Forelimb muscle (tissue), 1 donor: ENCODE measurements at regions not wholly inside any gene's neighbourhood (a gene's known extent, or its start where the extent isn't known, plus 50 kb on each side); places are given as distances from the start of the nearest gene placed in this dataset.
A peak's percentile ranks its signal among the peaks of the same experiment; 100 is the strongest.

Source experiments
- DNase-seq: peaks from one replicate; pipeline ENCODE4 v3.0.0-alpha.2; 2013; ENCODE audit warnings: low read depth

DNA sequence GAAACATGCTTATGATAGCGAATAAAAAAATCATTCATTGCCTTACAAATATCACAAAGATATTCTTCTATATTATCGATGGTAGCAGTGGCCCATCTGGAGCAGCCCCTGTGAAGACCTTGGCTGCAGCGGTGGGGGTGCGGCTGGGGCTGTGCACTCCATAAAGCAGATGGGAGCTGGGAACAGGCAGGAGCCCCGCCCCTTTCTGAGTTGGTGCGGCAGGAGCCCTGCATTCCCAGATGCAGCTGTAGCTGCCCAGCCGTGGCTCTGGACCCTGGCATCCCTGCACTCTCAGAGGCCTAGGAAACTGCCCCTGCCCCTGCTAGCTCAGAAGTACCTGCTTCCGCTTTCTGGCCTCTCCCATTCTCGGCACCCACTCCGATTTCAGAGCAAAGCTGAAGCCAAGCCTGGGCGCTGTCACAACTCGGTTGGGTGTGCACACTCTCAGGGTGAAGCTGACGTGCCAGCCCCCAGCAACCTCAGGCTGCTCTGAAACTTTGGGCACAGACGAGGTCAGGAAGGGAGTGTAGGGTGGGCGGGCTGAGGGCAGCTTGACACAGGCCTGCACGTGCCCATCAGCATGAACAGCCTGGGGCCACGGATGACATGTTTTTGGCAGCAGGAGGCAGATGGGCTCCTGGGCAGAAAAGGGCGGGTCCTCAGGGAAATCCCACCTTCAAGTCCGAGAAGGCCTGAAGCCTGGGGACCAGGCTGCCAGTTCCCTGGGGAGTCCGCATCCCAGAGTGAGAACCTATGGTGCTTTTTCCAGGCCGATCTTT, 1440.8 kb upstream of the ACO1 start:
- no peak for DNase-seq

DNA sequence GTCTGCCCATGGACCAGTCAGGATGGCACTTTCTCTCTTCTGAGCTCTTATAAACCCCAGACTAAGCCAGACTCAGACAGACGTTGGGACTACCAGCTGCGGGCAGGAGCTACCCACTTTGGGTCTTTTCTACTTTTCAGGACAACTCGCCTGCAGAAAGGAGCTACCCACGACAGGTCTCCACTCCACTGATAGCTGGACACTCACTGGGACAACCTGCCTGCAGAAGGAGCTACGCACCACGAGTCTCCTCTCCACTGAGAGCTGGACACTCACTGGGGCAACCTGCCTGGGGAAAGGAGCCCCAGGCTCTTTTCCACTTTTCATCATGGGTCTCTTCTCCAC, 1440.2 kb upstream of the ACO1 start:
- no peak for DNase-seq

DNA sequence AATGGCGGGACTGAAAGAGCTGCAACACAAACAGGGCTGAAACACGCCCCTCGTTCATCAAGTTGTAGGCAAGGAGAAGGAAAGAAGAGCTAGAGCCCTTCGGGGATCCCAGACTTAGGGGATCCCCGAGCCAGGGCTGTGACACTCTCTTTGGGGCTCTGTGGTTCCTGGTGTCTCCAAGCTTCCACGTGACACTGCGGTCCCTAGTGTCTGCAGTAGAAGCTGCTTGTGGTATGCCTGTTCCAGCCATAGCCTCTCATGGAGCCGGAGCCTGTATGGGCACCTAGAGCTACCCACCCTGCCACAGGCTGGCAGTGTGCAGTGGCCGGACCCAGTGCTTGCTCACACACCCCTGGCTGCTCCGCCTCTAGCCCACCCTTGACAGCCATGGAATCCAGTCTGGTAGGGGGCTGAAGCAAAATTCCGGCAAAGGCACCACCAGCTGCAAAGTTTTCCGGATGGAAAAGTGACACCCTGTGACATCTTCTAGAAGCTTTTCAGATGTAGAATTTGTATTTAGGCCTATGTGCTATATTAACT, 1439.6 kb upstream of the ACO1 start:
- DNase-seq: no peak

DNA sequence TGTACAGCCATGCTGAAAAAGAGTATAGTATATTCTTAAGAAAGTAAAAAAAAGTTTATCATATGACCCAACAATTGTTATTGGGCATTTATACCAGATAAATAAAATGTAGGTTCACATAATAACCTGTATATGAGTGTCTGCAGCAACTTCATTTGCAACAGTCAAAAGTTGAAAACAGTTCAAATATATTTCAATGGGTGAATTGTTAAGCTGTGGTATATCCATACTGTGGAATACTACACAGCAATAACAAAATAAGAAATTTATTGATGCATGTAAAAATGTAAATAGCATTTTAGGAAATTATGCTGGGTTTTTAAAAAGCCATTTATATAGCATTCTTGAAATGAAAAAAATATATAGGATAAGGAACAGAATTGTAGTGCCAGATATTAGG, 1420.1 kb upstream of the ACO1 start:
- DNase-seq: no peak

DNA sequence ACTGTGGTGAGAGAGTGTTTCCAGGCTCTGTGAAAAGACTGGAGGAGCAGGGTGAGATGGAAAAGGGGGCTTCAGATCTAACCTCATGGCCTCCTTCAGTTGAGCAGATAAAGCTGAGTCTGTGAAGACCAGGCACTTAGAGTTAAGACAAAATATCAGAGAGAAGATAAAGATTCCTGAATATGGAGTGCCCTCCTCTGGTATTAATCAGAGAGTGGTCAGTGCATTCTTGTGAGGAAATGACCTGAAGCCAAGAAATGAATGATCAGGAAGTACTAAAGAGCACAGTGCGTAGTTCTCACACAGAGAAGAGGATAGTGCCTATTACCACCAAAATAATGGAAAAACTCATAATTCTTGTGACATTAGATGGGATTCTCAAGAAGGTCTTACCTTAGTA, 1417.0 kb upstream of the ACO1 start:
- no peak for DNase-seq

- DNase-seq: no peak
Observed at GRCh38 chr9:30970186-30970585, 1414.3 kb upstream of the ACO1 start.

DNA sequence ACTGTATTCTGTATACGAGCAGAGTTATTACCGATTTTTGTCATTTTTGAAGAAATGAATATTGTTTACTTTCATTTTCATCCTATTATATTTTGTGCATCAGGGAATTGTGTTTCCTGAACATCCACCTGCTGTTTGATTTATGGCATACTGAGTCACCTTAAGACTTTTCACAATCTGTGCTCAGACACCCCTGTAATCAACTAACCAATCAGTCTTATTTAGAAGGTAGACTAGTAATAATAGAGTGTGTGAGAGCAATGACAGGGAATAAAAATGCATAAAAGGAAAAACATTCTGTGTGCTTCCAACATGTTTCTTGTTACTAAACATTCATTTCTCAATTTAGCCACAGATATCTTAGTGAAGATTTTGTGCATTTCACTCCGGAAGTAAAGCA, 1413.6 kb upstream of the ACO1 start:
- no peak for DNase-seq

GRCh38 chr9:30972654-30973053, 1411.8 kb upstream of the ACO1 start:
- no peak for DNase-seq

DNA sequence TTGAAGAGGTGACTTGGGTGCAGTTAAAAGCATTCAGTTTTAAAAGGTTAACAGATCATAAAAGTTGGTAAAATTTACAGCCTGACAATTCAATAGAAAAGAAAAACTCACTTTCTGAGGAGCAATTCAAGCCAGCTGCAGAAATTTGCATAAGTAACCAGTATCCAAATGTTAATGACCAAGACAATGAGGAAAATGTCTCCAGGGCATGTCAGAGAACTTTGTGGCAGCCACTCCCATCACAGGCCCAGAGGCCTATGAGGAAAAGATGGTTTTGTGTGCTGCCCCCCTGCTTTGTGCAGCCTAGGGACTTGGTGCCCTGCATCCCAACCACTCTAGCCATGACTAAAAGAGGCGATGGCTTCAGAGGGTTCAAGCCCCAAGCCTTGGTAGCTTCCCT, 1406.5 kb upstream of the ACO1 start:
- no peak for DNase-seq

DNA sequence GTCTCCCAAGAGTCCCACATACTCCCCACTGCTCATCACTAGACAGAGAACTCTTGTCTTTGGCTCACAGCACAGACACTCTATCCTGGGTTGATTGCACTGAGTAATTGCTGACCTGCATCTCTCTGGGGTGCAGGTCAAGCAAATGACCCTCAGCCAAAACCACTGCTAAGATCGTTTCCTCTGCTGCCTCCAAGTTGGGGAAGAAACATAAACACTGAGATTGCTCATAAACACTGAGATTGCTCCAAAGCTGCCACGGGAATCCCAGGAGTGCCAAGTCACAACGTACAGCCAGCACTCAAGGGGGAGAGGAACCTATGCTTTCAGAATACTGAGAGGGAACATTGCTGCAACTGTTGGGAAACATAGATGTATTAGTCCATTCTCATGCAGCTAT, 1402.1 kb upstream of the ACO1 start:
- DNase-seq: no peak

- no peak for DNase-seq
Observed at GRCh38 chr9:30995956-30996738, 1388.3 kb upstream of the ACO1 start.

DNA sequence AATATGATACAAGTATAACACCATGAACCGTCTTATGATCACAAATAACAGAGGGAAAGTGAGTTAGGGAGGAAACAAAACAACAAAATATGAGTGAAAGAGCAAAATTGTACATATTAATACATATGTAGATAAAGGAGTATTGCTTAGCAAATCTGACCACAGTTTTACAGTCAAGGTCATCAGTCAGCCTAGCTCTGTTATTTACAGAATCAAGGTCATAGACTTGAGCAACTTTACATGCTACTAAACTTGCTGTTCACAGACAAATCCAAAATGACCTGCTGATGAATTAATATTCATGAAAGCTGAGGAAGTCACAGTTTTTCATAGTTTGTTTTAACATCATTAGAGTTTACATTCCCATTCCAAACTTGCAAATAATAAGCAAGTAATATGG, 1387.7 kb upstream of the ACO1 start:
- DNase-seq: no peak

DNA sequence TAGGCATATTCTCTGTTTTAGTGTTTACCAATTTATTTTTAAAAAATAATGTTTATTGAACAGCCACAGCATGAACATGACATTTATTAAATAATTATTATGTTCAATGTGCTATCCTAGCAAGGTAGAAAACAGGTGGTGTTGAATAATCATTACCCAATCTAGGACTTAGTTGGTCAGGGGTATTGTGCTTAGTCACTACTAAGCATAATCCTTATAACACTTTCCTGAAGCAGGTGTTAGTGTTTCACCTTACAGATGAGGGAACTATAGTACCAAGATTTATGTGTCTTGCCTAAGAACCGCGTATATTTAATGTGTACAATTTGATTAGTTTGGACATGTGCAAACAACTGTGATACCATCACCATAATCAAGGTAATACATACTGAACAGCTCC, 1387.2 kb upstream of the ACO1 start:
- DNase-seq: no peak

DNA sequence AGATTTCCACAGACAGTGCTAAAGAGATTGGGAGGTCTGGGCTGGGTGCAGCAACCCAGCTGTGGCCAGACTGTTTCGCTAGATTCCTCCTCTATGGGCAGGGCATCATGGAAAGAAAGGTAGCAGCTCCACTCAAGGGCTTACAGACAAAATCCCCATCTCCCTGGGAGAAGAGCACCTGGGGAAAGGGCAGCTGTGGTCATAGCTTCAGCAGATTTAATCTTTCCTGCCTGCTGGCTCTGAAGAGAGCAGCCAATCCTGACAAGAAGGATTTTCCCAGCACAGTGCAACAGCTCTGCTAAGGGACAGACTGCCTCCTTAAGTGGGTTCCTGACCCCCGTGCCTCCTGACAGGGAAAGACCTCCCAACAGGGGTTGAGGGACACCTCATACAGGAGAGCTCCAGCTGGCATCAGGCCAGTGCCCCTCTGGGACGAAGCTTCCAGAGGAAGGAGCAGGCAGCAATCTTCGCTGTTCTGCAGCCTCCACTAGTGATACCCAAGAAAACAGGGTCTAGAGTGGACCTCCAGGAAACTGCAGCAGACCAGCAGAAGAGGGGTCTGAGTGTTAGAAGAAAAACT, 1379.3 kb upstream of the ACO1 start:
- DNase-seq: no peak

DNA sequence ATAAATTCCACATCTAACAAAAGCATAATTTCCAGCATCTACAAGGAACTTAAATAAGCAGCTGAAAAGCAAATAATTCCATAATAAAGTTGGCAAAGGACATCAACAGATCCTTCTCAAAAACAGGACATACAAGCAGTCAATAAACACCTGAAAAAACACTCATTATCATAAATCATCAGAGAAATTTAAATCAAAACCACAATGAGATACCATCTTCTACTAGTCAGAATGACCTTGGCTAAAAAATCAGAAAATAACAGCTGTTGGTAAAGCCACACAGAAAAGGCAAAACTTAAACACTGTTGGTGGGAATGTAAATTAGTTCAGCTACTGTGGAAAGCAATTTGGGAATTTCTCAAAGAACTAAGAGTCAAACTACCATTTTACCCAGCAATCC, 1371.1 kb upstream of the ACO1 start:
- no peak for DNase-seq

DNA sequence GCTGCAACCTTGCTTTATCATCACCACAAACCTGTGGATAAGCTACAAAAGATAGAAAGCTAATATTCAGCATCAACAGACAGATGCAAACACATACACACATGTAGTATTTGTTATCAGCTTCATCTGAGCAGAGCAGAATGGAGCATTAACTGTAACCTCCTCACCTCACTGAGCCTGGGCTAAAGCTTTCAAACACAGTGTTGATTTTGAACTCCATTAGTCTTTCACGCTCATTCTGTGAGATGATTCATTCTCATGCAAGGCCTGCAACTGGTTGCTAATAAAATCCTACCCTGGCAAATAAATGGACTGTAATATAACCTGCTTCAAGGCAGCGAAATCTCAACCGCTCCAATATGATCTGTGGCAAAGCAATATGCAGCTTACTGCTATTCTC, 1360.6 kb upstream of the ACO1 start:
- no peak for DNase-seq

DNA sequence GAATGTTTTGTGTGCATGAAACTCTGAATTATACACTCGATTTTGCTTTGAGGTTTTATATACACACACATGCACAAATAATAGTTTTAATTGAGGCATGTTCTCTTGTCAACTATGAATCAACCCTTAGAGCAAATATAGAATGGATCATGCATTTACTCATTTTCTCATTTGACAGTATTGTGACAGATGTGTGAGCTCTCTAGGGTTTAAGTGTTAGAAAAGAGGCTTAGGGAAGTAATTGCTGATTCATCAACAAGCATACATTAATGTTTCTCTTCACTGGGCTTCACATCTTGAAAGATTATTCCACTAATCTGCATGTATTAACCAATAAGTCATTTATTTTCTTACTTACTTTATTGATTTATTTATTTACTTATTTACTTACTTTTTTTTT, 1356.8 kb upstream of the ACO1 start:
- no peak for DNase-seq

- no peak for DNase-seq
Observed at GRCh38 chr9:31028137-31028536, 1356.3 kb upstream of the ACO1 start.

GRCh38 chr9:31030741-31031202, 1353.7 kb upstream of the ACO1 start:
- DNase-seq: peak; percentile 4

DNA sequence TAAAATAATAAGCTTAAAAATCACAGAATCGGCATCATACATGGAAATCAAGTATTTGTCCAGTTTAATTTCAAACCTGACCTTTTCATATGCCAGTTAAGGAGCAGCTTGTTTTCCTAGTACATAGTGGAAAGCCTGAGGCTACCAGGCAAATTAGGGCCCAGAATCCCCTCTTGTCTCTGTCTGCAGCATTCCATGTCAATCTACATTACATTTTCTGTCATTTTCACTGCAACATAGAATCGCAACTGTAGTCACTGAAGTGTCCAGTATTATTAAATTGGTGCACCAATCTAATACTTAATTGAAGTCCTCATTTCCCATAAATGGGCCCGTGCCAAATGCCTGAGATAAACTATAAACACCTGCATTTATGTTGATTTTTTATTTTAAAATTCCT, 1352.2 kb upstream of the ACO1 start:
- DNase-seq: no peak

DNA sequence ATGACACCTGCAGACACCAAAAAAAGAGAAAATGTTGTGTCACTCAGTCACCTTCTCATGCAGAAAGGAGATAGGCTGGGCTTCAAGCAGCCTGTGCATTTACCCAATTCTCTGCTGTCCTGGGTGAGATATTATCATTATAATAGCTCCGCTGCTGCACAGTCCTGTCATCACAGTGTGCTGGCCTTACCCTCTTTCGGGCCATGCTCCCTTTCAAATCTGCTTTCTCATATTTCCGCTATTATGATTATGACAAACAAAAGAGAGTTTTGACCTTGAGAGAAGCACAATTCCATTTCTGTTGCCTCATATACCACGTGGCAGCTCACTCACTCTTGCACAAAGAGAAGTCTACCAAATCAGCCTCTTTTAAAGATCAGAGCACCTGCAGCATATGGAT, 1350.1 kb upstream of the ACO1 start:
- DNase-seq: no peak

- no peak for DNase-seq
Observed at GRCh38 chr9:31040564-31040963, 1343.9 kb upstream of the ACO1 start.

DNA sequence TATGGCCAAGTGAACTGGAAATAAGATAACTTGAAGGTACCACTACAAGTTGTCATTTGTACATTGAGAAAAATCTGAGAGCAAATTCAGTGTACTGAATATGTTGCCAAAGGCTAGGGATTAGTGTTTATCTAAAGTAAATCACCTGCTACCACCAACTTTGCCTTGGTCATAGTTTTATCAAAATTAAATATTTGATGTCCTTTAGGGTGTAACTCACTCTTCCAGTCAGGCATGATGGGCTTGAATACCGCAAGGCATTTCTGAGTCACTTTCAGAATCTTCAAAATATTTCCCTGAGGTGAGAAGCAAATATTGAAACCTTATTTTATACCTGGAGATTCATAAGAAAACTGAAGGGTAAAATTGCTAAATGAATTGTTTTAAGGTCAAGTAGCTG, 1338.6 kb upstream of the ACO1 start:
- no peak for DNase-seq
